NCI-H345 treated with DMSO at 0.1 percent for 48 hours (cell line): ENCODE measurements at regions not wholly inside any gene's neighbourhood (a gene's known extent, or its start where the extent isn't known, plus 50 kb on each side); places are given as distances from the start of the nearest gene placed in this dataset.
A peak's percentile ranks its signal among the peaks of the same experiment; 100 is the strongest.
"Not testable (repeated sequence)": the region's sequence is repeated elsewhere in the genome, so short reads cannot be mapped to it uniquely, and the experiment has no call there.

Experiments
- DNase-seq: peaks from one replicate; lab custom pipeline; 2025; ENCODE audit not compliant: unreplicated experiment; lab: John Stamatoyannopoulos, UW

DNA sequence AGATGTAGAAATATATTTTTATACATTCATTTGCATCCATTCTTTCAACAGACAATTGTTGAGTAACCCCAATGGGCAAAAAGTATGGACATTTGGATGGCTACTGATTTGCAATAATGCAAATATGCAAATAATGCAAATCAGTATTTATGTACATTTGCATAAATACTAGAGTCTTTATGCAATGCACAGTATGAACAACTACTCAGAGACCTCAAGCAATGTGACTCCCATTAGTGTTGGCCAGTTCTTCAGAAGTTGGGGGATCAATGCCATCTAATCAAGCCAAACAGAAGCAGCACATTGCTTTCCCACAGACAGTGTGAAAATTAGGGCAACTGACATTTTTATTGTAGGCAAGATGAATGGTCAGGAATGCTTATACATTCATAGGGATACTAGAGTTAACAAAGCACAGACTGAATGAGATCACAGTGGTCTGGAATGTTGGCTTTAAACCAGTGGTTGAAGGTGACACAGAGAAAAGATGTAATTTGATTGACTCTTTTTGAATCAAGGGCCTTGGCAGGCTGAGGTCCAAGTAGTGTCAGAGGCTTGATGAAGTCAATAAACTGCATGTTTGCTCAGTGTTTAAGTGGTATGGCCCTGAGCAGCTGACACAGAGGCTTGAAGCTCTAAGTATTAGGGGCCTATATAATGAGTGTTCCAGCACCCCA, 256.6 kb downstream of the CTH start:
- DNase-seq = no peak

DNA sequence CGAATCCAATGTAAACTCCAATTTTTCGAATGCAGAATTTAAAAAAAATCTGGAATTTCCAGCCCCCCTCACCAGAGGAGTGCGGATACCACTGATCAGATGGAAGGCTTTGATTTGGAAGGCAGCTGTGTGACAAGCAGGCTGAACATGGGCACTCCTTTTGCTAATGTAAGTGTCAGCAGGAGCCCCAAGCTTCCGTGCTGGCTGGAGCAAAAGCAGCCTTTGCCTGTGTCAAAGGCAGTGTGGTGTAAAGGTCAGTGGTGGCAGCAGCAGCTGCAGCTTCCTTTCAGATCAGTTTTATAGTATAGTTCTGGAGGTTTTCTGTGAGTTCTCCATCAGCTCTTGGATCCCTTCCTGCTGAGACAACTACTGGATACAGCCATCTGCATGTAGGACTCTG, 259.9 kb downstream of the CTH start:
- no peak for DNase-seq

DNA sequence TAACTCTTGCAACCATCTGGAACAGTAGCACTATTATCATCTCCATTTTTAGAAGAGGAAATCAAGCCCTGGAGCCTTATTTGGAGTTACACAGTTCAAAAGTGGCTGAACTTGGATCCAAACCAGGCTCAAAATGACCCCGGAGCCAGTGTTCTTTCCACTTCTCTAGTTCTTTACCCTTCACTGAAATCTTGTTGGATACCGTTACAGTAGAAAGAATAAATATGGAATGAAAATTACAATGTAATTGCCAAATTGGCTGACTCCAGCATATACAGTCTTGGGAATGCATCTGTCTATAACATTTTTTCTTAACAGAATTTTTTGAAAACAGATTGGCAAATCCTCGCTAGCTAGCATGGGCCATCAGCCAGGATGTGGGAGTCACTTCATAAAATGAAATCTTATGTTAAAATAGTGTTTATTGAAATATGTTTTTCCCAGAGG, 261.4 kb downstream of the CTH start:
- no peak for DNase-seq

DNA sequence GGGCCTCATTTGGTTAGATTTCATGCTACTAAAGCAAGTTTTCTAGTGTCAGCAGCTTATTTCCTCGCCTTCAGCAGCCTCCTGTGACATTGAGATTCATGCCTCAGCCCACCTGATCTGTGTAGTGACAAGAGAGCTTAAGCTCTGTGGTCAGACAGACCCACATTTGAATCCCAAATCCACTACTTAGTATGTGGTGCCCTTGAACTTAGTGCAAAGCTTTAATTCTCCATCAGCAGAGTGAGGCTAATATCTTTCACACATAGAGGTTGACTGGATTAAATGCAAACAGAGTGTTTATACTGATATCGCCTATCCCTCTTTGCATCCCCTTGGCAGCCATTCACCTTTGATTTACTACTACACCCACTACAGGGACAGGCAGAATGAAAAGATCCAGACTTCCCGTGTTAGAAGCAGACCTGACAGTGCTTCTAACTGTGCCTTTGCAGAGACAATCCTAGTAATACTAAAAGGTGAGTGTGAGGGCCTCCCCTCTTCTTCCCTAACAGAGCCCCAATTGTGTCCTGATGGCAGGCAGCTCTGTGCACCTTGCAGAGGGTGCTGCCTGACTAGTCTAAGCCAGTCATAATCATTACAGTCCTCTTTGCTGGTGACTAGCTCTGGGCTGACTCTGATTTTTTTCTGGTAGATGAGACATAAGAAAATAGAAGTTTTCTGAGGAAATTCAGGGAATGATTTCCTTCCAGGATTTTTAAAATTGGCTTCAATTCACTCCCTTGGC, 264.0 kb downstream of the CTH start:
- no peak for DNase-seq

DNA sequence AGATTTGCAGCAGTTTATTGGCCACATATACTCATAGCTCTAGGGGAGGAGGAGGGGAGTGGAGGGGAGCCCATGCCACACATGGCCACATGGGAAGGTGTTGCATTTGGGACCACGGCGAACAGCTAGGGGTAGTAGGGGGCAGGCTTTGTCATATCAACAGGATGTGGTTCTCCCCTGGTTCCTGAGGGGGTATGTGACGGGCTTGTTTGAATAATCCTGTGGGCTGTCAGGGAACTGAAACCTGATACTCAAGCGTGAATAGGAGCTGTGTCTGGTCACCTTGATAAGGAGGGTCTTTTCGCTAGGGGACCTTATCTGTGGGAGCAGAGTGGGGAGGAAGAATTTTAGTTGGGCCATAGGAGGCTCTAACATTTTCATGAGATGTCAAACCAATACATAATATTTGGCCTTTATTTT, 264.7 kb downstream of the CTH start:
- no peak for DNase-seq

DNA sequence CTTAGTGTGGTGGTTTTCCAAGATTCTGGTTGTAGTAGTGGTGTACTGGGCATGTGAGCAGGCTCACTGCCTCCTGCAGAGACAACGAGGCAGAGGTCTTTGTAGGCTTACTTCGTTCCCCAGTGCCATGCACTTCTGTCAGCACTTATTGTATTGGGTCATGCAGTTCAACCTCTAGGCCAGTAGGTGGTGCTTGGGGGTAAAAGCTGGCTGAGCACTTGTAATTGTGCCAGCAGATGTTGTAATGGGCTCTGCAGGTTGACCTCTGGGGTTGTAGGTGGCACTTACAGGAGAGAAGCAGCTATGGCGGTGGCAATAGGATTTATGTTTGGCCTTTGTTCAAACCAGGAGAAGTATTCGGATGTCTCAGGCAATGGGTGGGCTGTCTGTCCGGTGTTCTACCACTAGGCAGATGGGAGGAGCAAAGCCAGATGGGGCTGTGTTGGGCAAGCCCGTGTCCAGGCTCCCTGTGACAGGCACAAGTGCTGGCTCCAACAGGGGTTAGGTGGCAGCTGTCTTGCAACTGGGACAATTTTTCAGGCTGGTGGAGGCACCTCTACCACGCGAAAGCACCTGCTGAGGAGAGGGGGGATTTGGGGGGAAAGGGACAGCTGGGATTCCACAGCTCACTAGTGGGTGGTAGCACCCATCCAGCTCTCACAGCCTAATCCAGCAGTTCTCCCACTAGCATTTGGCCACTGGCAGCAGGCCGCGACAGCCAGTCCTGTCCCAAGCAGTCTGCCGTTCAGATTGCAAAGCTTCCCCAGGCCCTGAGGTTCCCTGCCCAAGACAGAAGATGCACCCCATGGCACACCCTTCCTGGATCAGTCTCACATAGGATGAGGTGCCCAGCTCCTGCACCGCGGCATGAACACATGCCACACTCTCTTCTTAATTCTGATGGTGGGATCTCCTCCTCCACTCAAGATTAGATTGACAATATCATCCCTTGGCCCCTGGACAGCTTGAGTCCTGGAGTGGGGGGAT, 274.5 kb downstream of the CTH start:
- peak; percentile 37 for DNase-seq

DNA sequence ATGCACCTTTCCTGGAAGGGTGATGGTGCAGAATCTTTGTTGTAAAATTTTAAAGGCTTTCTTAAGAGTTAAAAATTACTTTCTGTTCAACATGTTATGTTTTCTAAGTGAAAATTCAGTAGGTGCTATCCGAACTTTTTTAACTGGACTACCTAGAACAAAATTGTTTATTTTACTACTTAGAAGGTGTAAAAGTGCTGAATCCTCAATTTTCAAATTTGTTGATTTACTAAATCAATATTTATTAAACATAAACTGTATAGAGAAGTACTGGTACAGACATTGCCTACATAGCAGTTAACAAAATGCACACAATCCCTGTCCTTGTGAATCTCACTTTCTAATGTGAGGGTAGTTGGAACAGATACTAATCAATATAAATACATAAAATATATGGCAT, 277.5 kb downstream of the CTH start:
- DNase-seq = no peak

DNA sequence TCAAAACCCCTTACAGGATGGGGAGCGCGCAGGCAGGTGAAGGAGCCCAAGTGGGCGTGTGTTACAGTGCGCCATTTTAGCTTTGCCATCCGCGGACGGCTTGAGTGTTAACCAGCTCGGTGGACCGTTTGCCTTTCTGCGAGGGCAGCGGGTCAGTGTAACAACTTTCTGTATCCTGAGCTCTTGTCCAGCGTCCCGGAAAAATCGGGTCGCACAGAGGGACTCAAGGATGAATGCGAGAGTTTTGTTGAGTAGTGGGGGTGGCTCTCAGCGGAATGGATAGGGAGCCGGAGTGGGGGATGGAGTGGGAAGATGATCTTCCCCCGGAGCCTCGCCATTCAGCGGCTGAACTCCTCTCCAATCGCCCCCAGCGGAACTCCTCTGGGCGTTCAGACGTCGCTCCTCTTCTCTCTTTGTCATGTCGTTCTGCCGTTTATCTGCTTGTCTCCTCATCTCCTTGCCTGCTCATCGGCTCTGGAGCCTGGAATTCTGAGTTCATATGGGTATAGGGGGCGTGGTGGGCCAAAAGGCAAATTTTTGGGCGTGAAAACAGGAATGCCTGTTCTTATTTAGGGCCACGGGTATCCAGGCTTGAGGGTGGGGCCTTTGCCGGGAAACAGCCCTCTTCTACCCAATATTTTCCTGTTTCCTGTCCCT, 295.4 kb downstream of the CTH start:
- DNase-seq = no peak

DNA sequence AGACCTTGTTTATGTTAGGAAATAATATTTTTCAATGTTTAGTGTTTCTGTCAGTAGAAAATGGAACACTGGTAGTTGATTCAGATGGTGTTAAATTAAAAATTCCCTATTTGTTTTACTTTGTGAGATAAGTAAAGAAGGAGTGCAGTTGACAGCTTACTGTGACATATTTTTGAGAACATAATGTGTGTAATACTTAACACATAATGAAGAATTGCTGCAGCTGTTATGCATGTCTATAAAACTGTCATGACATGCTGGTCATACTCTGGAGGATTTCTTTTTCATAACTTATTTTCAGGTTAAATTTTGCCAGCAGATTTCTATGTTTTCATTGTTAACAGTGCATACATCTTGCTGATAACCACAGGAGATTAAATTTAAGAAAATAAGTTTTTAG, 296.1 kb downstream of the CTH start:
- no peak for DNase-seq

DNA sequence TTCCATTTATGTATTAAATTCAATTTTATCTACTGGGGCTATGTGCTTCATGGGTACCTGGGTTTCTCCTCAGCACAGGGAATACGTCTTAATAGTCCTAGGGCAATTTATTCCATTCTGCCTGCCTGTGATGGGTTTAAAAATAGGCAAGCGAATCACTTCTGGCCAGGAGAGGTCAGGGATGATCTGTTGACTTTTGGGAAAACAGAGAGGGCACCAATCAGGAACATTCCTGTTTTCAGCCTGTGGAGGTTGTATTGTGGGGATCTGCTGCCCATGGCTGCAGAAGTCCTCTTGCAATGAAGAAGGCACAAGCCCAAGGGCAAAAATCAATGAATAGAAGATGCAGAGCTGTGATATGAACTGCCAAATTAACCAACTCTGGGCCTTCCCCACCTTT, 303.1 kb downstream of the CTH start:
- DNase-seq = no peak

DNA sequence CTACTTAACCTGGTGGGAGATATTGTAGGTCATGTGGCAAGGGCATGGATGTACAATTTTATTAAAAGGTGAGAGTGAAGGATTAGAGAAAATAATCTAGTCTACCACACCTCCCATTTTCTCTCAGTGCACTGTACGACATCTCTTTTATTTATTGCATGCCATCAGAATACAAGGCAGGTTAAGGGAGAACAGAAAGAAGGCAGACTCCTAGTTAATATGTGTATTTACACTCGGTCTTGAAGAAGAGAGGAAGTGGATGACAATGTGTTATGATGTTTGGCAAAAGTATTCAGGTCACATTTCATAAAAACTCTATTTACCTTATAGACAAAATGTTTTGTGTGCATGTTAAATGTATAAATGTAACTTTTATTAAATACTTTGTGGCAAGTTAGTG, 306.1 kb downstream of the CTH start:
- DNase-seq = no peak

DNA sequence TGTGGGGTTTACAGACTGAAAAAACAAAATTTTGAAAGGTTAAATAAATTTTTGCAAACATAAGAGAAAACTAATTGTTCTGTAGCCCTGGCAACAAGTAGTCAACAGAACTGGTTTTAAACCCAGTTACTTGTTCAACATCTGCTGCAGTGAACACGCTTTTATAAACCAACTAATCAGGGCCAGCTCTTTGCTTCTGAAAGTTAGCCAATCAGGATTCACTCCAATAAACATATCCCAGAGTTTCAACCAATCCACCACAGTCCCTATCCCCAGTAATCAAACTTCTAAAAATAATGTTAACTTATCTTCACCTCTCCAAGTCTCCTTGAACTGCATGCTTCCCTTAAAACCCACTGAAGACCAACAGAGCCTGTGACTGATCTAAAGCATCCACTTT, 306.6 kb downstream of the CTH start:
- DNase-seq = no peak

DNA sequence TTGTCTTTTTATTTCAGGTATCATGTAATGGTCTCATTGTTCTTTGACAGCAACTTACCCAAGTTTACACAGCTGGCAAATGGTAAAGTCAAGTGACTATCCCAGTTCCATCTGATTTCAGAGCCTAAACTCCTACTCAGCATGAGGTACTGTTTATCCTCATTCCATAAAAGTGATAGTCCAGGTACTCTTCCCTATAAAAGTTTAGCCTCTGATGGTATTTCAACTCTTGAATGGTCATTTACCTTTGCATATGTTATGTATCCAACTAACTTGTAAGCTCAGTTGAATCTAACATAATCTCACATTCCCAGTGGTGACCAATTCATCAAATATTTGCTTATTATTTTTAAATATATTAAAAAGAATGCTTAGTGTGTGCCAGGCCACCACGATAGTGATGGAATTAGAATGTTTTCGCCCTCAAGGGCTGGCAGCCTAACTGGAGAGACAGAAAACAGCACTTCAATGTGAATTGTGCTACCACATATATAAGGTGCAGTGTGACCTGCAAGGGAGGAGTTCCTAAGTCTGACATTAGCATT, 307.1 kb downstream of the CTH start:
- peak; percentile 74 for DNase-seq

DNA sequence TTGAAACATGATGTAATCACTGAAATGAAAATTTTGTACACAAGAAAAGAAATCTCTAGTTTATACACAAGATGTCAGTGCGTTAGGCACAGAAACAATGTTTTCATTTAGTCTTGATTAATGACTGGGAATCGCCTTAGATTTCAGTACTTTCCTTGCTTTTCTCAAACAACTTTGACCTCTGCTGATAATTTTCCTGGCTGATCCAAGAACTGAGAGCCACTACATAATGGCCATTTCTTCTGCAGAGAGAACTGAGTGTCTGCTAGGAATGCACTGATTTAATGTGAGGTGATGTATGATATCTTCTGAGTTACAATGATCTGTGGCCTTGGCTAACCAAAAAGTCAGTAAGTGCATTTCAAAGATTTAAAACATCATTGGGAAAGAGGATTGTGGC, 308.1 kb downstream of the CTH start:
- no peak for DNase-seq

DNA sequence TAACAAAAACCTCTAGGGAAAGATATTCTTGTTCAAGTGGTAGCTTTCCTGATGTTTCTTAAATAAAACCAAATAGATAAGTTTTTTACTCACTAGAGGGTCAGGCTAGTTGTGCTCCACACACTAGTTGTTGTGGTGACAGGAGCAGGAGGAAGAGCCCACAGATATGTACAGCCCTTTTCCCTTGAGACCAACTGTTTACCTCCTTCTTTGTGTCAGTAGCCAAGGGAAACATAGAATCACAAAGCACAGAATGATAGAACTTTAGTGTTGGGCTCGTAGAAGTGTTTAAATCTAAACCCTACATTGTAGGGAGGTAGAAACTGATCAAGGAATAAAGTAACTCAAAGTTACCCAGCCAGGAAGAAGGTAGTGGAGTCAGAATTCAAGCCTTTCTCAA, 309.0 kb downstream of the CTH start:
- no peak for DNase-seq

DNA sequence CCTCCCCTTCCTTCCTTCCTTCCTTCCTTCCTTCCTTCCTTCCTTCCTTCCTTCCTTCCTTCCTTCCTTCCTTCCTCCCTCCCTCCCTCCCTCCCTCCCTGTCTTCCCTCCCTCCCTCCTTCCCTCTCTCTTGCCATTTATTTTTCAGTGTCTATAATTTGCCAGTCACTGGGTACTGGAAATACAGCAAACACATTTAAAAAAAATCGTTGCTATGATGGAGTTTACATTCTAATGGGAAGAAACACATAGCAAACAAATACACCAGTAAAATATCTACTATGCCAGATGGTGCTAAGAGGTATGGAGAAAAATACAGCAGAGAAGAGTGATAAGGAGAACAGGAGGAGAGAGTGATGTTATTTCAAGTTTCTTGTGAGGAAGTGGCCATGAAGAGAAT, 309.5 kb downstream of the CTH start:
- DNase-seq = no peak

DNA sequence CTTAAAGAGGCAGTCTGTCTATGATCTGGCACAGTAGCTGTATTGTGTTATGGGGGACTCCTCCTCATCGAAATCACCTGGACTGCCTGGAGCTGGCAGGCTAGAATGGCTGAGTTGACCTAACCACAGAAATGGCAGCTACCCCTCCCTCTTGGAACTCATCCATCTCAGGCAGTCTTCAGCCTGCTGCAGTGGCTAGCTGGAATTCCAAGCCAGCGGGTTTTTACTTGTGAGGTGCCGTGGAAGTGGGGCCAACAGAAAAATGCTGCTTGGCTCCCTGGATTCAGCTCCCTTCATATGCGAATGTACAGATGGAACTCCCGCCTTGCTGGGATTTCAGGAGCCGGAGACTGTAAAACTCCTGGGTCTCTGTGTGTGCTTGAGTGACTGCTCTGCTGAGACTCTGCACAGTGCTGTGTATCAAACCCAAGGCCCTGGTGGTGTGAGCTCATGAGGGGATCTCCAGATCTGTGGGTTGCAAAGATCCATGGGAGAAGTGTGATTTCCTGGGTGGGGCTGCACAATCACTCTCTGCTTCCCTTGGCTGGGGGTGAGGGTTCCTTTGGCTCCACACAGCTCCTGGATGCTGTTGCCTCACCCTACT, 316.9 kb downstream of the CTH start:
- no peak for DNase-seq

DNA sequence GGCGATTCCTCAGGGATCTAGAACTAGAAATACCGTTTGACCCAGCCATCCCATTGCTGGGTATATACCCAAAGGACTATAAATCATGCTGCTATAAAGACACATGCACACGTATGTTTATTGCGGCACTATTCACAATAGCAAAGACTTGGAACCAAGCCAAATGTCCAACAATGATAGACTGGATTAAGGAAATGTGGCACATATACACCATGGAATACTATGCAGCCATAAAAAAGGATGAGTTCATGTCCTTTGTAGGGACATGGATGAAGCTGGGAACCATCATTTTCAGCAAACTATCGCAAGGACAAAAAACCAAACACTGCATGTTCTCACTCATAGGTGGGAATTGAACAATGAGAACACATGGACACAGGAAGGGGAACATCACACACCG, 311.1 kb downstream of the PTGER3 start:
- DNase-seq = not testable (repeated sequence)

DNA sequence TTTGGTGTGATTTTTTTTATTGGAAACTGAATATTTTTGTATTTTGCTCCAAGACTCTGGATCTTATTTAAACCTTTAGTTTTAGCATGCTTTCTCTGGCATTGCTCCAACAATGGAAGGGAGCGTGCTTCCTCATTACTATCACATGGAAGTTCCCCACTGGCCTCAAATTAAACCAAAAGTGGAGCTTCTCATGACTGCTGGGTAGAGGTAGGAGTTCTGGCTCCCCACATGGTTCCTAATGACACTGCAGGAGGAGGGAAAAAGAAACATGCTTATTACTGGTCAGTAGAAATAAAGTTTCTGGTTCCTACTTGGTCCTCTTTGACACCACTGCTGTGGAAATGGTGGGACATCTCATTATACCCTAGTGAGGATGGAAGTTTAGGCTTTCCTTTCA, 310.5 kb downstream of the PTGER3 start:
- DNase-seq = no peak

DNA sequence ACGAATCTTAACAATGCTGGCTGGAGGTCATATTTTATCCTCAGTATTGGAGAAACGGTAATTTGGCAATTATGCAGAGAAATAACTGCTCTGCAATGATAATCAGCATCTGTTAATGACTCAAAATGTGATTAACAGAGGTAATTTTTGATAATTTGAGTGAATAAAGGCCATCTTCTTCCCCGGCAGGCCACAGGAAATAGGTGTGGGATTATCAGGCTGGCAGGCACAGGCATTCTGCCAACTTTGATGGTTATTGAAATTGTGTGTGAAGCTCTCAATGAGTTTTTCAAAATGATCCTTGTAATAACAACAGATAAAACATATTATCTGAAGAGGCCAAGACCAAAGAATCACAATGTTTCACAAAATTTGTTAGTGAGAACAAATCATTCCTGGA, 309.0 kb downstream of the PTGER3 start:
- peak; percentile 32 for DNase-seq
